ENCODE measurements at regions not wholly inside any gene's neighbourhood (a gene's known extent, or its start where the extent isn't known, plus 50 kb on each side); places are given as distances from the start of the nearest gene placed in this dataset.

GRCh38 chr1:82399093-82399492 is 598.4 kb downstream of the ADGRL2 start:
- no peak for DNase-seq (ENCODE audit: extremely low read depth, low read depth)
- TF ChIP-seq CTCF (IDR thresholded peaks at IDR 0.05; ENCODE audit: low read depth, low read length): no peak

GRCh38 chr1:82398357-82398756 is 597.6 kb downstream of the ADGRL2 start:
- no peak for TF ChIP-seq CTCF (IDR thresholded peaks at IDR 0.05; ENCODE audit: low read depth, low read length)
- DNase-seq (ENCODE audit: extremely low read depth, low read depth): no peak

- TF ChIP-seq CTCF (IDR thresholded peaks at IDR 0.05; ENCODE audit: low read depth, low read length): no peak
- no peak for DNase-seq (ENCODE audit: extremely low read depth, low read depth)
Measured at GRCh38 chr1:82395440-82395839, 594.7 kb downstream of the ADGRL2 start.

GRCh38 chr1:82392946-82393345 is 592.2 kb downstream of the ADGRL2 start:
- TF ChIP-seq CTCF (IDR thresholded peaks at IDR 0.05; ENCODE audit: low read depth, low read length): no peak
- no peak for DNase-seq (ENCODE audit: extremely low read depth, low read depth)

GRCh38 chr1:82392513-82392912 is 591.8 kb downstream of the ADGRL2 start:
- DNase-seq (ENCODE audit: extremely low read depth, low read depth): no peak
- TF ChIP-seq CTCF (IDR thresholded peaks at IDR 0.05; ENCODE audit: low read depth, low read length): no peak

- no peak for DNase-seq (ENCODE audit: extremely low read depth, low read depth)
- TF ChIP-seq CTCF (IDR thresholded peaks at IDR 0.05; ENCODE audit: low read depth, low read length): no peak
Measured at GRCh38 chr1:82391712-82392111, 591.0 kb downstream of the ADGRL2 start.

- no peak for TF ChIP-seq CTCF (IDR thresholded peaks at IDR 0.05; ENCODE audit: low read depth, low read length)
- DNase-seq (ENCODE audit: extremely low read depth, low read depth): no peak
Measured at GRCh38 chr1:82390627-82391026, 589.9 kb downstream of the ADGRL2 start.

Measured in AG09319 (cell line).